Activated naive CD4-positive, alpha-beta T cell treated with anti-CD3 and anti-CD28 coated beads, Interleukin-2, amount 50 U/mL, for 24 hours (primary cell): ENCODE measurements at regions not wholly inside any gene's neighbourhood (a gene's known extent, or its start where the extent isn't known, plus 50 kb on each side); places are given as distances from the start of the nearest gene placed in this dataset.
"Not testable (repeated sequence)": the region's sequence is repeated elsewhere in the genome, so short reads cannot be mapped to it uniquely, and the experiment has no call there.

Experiments
- H3K27ac Mint-ChIP-seq: one replicate; pipeline ENCODE4 v1.8.0; 2021; ENCODE audit warnings: mild to moderate bottlenecking, mixed read lengths
- H3K27me3 Mint-ChIP-seq: one replicate; pipeline ENCODE4 v1.8.0; 2021; ENCODE audit warnings: mixed read lengths
- H3K36me3 Mint-ChIP-seq: one replicate; pipeline ENCODE4 v1.8.0; 2021; ENCODE audit warnings: mixed read lengths
- H3K4me1 Mint-ChIP-seq: one replicate; pipeline ENCODE4 v1.8.0; 2021; ENCODE audit warnings: mixed read lengths
- H3K4me3 Mint-ChIP-seq: one replicate; pipeline ENCODE4 v1.8.0; 2021; ENCODE audit warnings: mild to moderate bottlenecking, mixed read lengths
- H3K9me3 Mint-ChIP-seq: one replicate; pipeline ENCODE4 v1.8.0; 2021; ENCODE audit warnings: mixed read lengths

- H3K4me3 Mint-ChIP-seq = no peak overlapping the region
- no peaks in the 10 kb centered on the region for H3K27me3 Mint-ChIP-seq
- no peaks in the 10 kb centered on the region for H3K4me1 Mint-ChIP-seq
- H3K27ac Mint-ChIP-seq = no peak overlapping the region
- H3K9me3 Mint-ChIP-seq = no peaks in the 10 kb centered on the region
- no peaks in the 10 kb centered on the region for H3K36me3 Mint-ChIP-seq
Observed at GRCh38 chr5:52255308-52255707, 532.4 kb upstream of the ITGA1 start.

DNA sequence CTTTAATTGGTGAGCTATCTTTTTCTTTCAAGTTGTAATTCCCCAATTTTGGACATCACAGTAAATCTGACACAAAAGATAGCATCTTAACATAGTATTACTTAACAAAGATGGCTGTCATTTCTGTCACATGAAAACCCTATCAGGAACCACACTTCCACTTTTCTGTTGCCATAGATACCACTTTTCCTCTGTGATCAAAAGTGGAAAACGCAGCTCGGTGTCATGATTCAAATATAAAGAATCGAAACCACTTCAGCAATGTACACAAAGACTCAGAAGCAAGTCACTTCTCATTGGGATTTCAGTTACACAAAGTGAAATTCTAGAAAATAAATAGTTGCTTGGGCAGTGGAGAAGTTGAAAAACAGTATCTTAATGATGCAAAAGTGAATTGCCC lies 524.9 kb upstream of the ITGA1 start:
- H3K4me3 Mint-ChIP-seq = no peak overlapping the region

GRCh38 chr5:52269401-52269800 lies 518.3 kb upstream of the ITGA1 start:
- H3K27ac Mint-ChIP-seq = no peak overlapping the region
- H3K4me3 Mint-ChIP-seq = no peak overlapping the region
- H3K36me3 Mint-ChIP-seq = no peaks in the 10 kb centered on the region
- H3K27me3 Mint-ChIP-seq = no peaks in the 10 kb centered on the region
- peaks cover 7% of the 10 kb centered on the region for H3K9me3 Mint-ChIP-seq
- H3K4me1 Mint-ChIP-seq = no peaks in the 10 kb centered on the region

More for the DNA sequence above, 524.9 kb upstream of the ITGA1 start:
- Mint-ChIP-seq H3K27ac (no peak overlapping the region), H3K27me3 (no peaks in the 10 kb centered on the region), H3K9me3 (no peaks in the 10 kb centered on the region), H3K36me3 (no peaks in the 10 kb centered on the region), H3K4me1 (no peaks in the 10 kb centered on the region)

GRCh38 chr5:52269859-52270258 lies 517.9 kb upstream of the ITGA1 start:
- Mint-ChIP-seq H3K27ac (no peak overlapping the region), H3K4me3 (no peak overlapping the region), H3K27me3 (no peaks in the 10 kb centered on the region), H3K36me3 (no peaks in the 10 kb centered on the region), H3K4me1 (no peaks in the 10 kb centered on the region), H3K9me3 (peaks cover 11% of the 10 kb centered on the region)

GRCh38 chr5:52275639-52276038 lies 512.1 kb upstream of the ITGA1 start:
- Mint-ChIP-seq H3K4me1 (no peaks in the 10 kb centered on the region), H3K27ac (no peak overlapping the region), H3K9me3 (peaks cover 11% of the 10 kb centered on the region), H3K36me3 (no peaks in the 10 kb centered on the region), H3K4me3 (no peak overlapping the region), H3K27me3 (no peaks in the 10 kb centered on the region)

- Mint-ChIP-seq H3K27me3 (no peaks in the 10 kb centered on the region), H3K9me3 (peaks cover 10% of the 10 kb centered on the region), H3K4me1 (no peaks in the 10 kb centered on the region), H3K4me3 (no peak overlapping the region), H3K27ac (no peak overlapping the region), H3K36me3 (no peaks in the 10 kb centered on the region)
Observed at GRCh38 chr5:52277101-52277500, 510.6 kb upstream of the ITGA1 start.

DNA sequence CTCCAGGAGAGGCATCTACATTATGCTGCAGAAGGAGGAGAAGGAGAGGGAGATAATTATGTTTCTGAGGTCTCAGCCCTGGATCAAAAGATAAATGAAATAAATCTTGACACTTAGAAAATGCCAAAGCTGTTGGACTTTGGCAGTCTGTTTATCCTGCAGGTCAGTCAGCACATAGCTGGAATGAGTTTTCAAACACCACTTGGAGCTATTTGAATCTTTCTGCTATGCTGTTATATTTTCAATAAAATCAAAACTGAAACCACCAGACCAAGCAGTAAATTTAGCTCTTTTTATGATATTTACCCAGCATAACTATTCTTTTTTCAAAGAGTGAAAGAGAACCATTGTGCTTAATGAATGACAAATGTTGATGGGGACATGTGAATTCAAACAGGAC lies 505.1 kb upstream of the ITGA1 start:
- Mint-ChIP-seq H3K27me3 (no peaks in the 10 kb centered on the region), H3K9me3 (no peaks in the 10 kb centered on the region), H3K27ac (no peak overlapping the region), H3K36me3 (no peaks in the 10 kb centered on the region), H3K4me3 (no peak overlapping the region), H3K4me1 (no peaks in the 10 kb centered on the region)

- Mint-ChIP-seq H3K4me3 (no peak overlapping the region), H3K27ac (no peak overlapping the region), H3K9me3 (no peaks in the 10 kb centered on the region), H3K4me1 (no peaks in the 10 kb centered on the region), H3K36me3 (no peaks in the 10 kb centered on the region), H3K27me3 (no peaks in the 10 kb centered on the region)
Observed at GRCh38 chr5:52283221-52283620, 504.5 kb upstream of the ITGA1 start.

DNA sequence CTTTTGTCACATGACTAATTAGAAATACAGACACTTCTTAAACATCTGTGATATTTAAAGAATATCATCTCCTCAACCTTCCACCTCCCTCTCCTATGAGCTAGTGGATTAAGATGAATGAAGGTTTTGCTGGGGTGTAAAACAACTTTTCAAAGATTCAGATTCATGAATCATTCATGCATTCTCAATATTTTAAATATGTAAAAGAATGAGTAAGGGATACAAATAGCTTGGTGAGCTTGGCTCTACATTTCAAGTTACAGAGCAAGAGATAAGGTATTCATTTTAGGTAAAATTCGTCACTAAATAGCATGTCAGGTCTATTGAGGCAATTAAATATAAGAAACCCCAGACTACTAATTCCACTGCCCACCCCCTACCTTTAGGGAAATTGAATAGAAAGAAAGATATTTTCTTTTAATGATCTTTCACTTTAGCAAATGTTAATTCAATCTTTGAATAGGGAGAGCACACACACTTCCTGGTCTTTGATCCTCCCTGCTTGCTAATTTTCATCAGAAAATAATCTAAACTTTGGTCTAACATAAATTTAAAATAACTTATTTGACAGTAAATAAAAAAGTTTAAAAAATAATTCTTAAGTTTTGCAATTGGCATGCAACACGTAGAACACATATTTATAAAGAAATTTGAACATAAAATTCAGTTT lies 486.9 kb upstream of the ITGA1 start:
- Mint-ChIP-seq H3K4me1 (no peaks in the 10 kb centered on the region), H3K27me3 (no peaks in the 10 kb centered on the region), H3K27ac (no peak overlapping the region)

DNA sequence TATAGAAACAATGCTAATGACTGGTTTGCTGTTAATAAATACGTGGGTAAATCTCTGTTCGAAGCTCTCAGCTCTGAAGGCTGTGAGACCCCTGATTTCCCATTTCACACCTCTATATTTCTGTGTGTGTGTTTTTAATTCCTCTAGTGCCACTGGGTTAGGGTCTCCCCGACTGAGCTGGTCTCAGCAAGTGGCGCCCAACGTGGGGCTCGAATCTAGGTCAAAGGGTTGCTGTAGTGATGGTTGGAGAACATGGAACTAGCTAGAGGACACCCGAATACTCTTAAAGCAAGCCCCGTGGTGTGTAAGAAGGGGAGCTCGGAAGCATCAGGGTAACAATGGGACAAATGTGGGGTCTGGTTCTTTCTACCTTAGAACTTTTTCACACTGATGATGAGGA lies 482.9 kb upstream of the ITGA1 start:
- H3K27me3 Mint-ChIP-seq, H3K27ac Mint-ChIP-seq, H3K4me1 Mint-ChIP-seq, H3K4me3 Mint-ChIP-seq, H3K36me3 Mint-ChIP-seq: not testable (repeated sequence)
- H3K9me3 Mint-ChIP-seq = peaks cover 24% of the 10 kb centered on the region

More for the DNA sequence above, 486.9 kb upstream of the ITGA1 start:
- Mint-ChIP-seq H3K36me3 (peaks cover 2% of the 10 kb centered on the region), H3K4me3 (no peak overlapping the region), H3K9me3 (peaks cover 28% of the 10 kb centered on the region)

DNA sequence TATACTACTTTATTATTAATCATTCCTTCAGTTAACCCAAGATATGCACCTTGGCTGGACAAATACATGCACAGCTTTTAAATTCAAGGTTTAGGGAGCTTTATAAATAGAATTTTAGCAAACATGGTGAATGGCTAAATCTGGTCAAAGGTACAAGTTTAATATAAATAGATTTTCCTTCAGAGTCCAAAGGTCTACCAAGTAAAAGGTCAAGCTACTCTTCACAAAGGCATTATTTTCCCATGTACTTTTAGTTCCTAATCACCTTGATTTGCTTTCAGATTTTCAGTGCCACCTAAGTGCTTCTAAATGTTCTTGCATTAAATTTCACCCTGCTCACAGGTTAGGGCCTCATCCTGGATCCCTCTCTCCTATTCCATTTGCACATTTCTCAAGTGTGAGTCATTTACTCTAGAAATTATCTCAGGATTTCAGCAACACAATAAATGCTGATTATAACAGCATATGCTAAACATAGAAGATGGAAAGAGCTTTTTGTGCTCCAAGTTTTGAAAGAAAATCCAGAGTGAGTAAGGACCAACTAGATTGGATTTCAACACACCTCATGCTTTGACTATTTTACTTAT lies 459.4 kb upstream of the ITGA1 start:
- H3K9me3 Mint-ChIP-seq = peaks cover 5% of the 10 kb centered on the region
- H3K27me3 Mint-ChIP-seq = no peaks in the 10 kb centered on the region
- H3K36me3 Mint-ChIP-seq = no peaks in the 10 kb centered on the region
- H3K27ac Mint-ChIP-seq = no peak overlapping the region
- H3K4me3 Mint-ChIP-seq = no peak overlapping the region
- no peaks in the 10 kb centered on the region for H3K4me1 Mint-ChIP-seq

DNA sequence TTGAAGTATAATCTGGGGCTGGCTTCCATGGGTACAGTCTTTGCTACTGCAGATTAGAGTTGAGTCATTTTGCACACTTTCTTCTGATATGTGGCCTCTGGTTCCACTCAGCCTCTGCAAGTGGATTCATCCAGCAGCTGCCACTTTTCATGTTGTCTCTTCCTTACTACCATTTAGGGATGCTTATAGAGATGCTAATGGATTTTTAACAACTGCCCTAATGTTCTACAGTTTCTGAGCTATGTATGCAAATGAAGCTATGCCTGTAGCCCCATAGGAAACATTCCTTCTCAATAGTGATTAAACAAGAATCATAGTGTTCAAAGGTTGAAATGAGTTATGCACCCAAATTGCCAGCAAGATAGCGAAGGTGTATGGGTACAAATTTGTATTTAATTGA lies 456.0 kb upstream of the ITGA1 start:
- no peaks in the 10 kb centered on the region for H3K9me3 Mint-ChIP-seq

GRCh38 chr5:52334367-52334766 lies 453.3 kb upstream of the ITGA1 start:
- Mint-ChIP-seq H3K4me1 (no peaks in the 10 kb centered on the region), H3K27ac (no peak overlapping the region), H3K4me3 (no peak overlapping the region), H3K9me3 (peaks cover 5% of the 10 kb centered on the region), H3K36me3 (no peaks in the 10 kb centered on the region), H3K27me3 (peaks cover 2% of the 10 kb centered on the region)

More for the DNA sequence above, 456.0 kb upstream of the ITGA1 start:
- no peaks in the 10 kb centered on the region for H3K4me1 Mint-ChIP-seq
- no peaks in the 10 kb centered on the region for H3K36me3 Mint-ChIP-seq
- H3K4me3 Mint-ChIP-seq = no peak overlapping the region
- no peak overlapping the region for H3K27ac Mint-ChIP-seq
- H3K27me3 Mint-ChIP-seq = no peaks in the 10 kb centered on the region

GRCh38 chr5:52339285-52339684 lies 448.4 kb upstream of the ITGA1 start:
- Mint-ChIP-seq H3K9me3 (peaks cover 5% of the 10 kb centered on the region), H3K4me3 (no peak overlapping the region), H3K4me1 (no peaks in the 10 kb centered on the region), H3K36me3 (no peaks in the 10 kb centered on the region), H3K27ac (no peak overlapping the region), H3K27me3 (peaks cover 2% of the 10 kb centered on the region)

GRCh38 chr5:52342361-52342760 lies 445.4 kb upstream of the ITGA1 start:
- H3K4me3 Mint-ChIP-seq = no peak overlapping the region
- H3K27me3 Mint-ChIP-seq = no peaks in the 10 kb centered on the region
- H3K27ac Mint-ChIP-seq = no peak overlapping the region
- no peaks in the 10 kb centered on the region for H3K36me3 Mint-ChIP-seq
- H3K4me1 Mint-ChIP-seq = no peaks in the 10 kb centered on the region
- H3K9me3 Mint-ChIP-seq = peaks cover 4% of the 10 kb centered on the region

DNA sequence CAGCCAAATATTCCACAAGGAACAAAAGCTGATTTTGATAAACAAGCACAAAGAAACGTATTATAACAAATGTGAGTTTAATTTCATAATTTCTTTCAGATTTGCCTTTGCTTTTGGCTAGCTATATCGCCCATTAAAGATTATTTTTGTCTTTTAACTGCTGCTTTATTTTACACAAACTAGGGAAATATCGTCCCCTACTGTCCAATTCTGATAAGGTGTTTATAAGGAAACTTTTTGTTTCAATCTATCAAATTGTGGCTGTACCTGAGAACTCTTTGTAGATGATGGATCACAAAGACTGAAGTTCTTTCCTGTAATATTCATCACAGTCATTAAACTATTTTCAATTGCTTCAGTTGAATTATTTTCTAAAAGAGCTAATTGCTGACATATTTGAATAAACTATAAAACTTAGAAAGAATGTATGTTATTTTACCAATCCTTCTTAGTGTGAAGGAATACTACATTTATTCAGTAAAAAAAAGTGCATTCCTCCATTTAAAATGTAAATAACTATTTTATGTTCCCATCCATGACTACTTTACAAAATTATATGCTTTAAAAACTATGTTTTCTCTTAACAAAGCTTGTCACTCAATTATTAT lies 431.3 kb upstream of the ITGA1 start:
- Mint-ChIP-seq H3K4me1 (no peaks in the 10 kb centered on the region), H3K4me3 (no peak overlapping the region), H3K27ac (no peak overlapping the region), H3K27me3 (no peaks in the 10 kb centered on the region), H3K9me3 (no peaks in the 10 kb centered on the region), H3K36me3 (no peaks in the 10 kb centered on the region)
